Osteoblast (primary cell): ENCODE measurements at regions not wholly inside any gene's neighbourhood (a gene's known extent, or its start where the extent isn't known, plus 50 kb on each side); places are given as distances from the start of the nearest gene placed in this dataset.
"Not testable (repeated sequence)": the region's sequence is repeated elsewhere in the genome, so short reads cannot be mapped to it uniquely, and the experiment has no call there.

Experiments
- DNase-seq: peaks from one replicate; pipeline ENCODE4 v3.0.0; 2011; ENCODE audit warnings: low spot score, mixed read lengths; ENCODE audit not compliant: insufficient read length; ENCODE audit errors: missing footprints
- H2AFZ ChIP-seq: 2 replicates; pipeline ENCODE4 v1.6.0; 2011; ENCODE audit warnings: mild to moderate bottlenecking, low read length
- H3K27ac ChIP-seq: 2 replicates; pipeline ENCODE4 v1.5.1; 2011; ENCODE audit warnings: mild to moderate bottlenecking, low read depth, low read length, moderate library complexity
- H3K27me3 ChIP-seq: 2 replicates; pipeline ENCODE4 v1.6.0; 2012; ENCODE audit warnings: mild to moderate bottlenecking, control low read depth, inconsistent platforms, low read length, moderate library complexity; ENCODE audit not compliant: insufficient read depth
- H3K36me3 ChIP-seq: 2 replicates; pipeline ENCODE4 v1.5.1; 2011; ENCODE audit warnings: mild to moderate bottlenecking, low read length, control low read depth, moderate library complexity; ENCODE audit not compliant: insufficient read depth
- H3K4me1 ChIP-seq: 2 replicates; pipeline ENCODE4 v1.5.1; 2011; ENCODE audit warnings: mild to moderate bottlenecking, low read length, control low read depth, moderate library complexity; ENCODE audit not compliant: insufficient read depth
- H3K4me2 ChIP-seq: 2 replicates; pipeline ENCODE4 v1.6.0; 2011; ENCODE audit warnings: mild to moderate bottlenecking, low read length; ENCODE audit not compliant: insufficient read depth
- H3K4me3 ChIP-seq: fragments of 200-600 bp; sonication (generic); 3 replicates; pipeline ENCODE4 v1.5.1; 2012; ENCODE audit warnings: mild to moderate bottlenecking, low read length, inconsistent platforms; ENCODE audit not compliant: insufficient read depth
- H3K79me2 ChIP-seq: 2 replicates; pipeline ENCODE4 v1.6.0; 2012; ENCODE audit warnings: mild to moderate bottlenecking, low read length, control low read depth, inconsistent platforms; ENCODE audit not compliant: insufficient read depth
- H3K9me3 ChIP-seq: 2 replicates; pipeline ENCODE4 v1.5.1; 2011; ENCODE audit warnings: low read depth, low read length, control low read depth
- H4K20me1 ChIP-seq: 2 replicates; pipeline ENCODE4 v1.6.0; 2012; ENCODE audit warnings: mild to moderate bottlenecking, low read length, control low read depth; ENCODE audit not compliant: insufficient read depth
- TF ChIP-seq, protein P1 (sequence below): IDR thresholded peaks from 2 replicates; pipeline ENCODE4 v1.5.1; 2011; ENCODE audit warnings: mild to moderate bottlenecking, low read depth, low read length, moderate library complexity; ENCODE audit errors: extremely low read depth

DNA sequence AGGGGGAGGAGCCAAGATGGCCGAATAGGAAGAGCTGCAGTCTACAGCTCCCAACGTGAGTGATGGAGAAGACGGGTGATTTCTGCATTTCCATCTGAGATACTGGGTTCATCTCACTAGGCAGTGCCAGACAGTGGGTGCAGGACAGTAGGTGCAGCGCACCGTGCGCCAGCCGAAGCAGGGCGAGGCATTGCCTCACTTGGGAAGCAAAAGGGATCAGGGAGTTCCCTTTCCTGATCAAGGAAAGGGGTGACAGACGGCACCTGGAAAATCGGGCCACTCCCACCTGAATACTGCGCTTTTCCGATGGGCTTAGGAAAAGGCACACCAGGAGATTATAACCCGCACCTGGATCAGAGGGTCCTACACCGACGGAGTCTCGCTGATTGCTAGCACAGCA lies 121.1 kb upstream of the SESTD1 start:
- not testable (repeated sequence) for H3K9me3 ChIP-seq, H2AFZ ChIP-seq, H3K4me1 ChIP-seq, H3K27me3 ChIP-seq, H3K36me3 ChIP-seq, H3K27ac ChIP-seq, H3K4me2 ChIP-seq, DNase-seq, H4K20me1 ChIP-seq, H3K79me2 ChIP-seq, H3K4me3 ChIP-seq

DNA sequence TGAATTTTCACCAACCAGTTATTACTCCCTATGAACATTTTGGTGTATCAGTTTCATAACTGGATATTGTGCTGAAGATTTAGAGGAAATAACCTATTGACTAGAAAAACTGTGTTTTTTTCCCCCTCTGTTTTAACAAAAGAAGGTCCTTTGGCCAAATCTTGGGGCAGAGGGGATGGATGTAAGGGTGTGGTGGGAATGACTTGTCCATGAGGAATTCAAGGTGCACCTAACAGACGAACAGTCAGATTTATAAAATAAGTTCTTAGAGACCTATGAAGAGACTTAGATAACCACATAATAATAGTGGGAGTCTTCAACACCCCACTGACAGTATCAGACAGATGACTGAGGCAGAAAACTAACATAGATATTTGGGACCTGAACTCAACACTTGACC lies 119.3 kb upstream of the SESTD1 start:
- no peaks in the 10 kb centered on the region for H4K20me1 ChIP-seq
- no peak for DNase-seq
- TF ChIP-seq, protein P1, sequence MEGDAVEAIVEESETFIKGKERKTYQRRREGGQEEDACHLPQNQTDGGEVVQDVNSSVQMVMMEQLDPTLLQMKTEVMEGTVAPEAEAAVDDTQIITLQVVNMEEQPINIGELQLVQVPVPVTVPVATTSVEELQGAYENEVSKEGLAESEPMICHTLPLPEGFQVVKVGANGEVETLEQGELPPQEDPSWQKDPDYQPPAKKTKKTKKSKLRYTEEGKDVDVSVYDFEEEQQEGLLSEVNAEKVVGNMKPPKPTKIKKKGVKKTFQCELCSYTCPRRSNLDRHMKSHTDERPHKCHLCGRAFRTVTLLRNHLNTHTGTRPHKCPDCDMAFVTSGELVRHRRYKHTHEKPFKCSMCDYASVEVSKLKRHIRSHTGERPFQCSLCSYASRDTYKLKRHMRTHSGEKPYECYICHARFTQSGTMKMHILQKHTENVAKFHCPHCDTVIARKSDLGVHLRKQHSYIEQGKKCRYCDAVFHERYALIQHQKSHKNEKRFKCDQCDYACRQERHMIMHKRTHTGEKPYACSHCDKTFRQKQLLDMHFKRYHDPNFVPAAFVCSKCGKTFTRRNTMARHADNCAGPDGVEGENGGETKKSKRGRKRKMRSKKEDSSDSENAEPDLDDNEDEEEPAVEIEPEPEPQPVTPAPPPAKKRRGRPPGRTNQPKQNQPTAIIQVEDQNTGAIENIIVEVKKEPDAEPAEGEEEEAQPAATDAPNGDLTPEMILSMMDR: no peak
- H3K4me2 ChIP-seq: no peak overlapping the region
- no peaks in the 10 kb centered on the region for H3K27me3 ChIP-seq
- no peak overlapping the region for H3K4me3 ChIP-seq
- no peak overlapping the region for H2AFZ ChIP-seq
- no peaks in the 10 kb centered on the region for H3K4me1 ChIP-seq
- H3K9me3 ChIP-seq: no peaks in the 10 kb centered on the region
- H3K27ac ChIP-seq: no peak overlapping the region
- no peaks in the 10 kb centered on the region for H3K79me2 ChIP-seq
- H3K36me3 ChIP-seq: no peaks in the 10 kb centered on the region

DNA sequence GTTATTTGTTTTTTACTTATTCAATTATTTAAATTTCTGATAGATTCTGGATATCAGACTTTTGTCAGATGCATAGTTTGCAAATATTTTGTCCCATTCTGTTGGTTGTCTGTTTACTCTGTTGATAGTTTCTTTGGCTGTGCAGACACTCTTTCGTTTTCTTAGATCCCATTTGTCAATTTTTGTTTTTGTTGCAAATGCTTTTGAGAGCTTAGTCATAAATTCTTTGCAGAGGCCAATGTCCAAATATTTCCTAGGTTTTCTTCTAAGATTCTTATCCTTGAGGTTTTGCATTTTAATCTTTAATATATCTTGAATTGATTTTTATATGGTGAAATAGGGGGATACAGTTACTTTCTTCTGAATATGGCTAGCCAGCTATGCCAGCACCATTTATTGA lies 112.7 kb upstream of the SESTD1 start:
- Histone ChIP-seq H3K4me1 (peaks cover 6% of the 10 kb centered on the region), H3K4me3 (no peak overlapping the region), H4K20me1 (no peaks in the 10 kb centered on the region), H2AFZ (no peak overlapping the region), H3K9me3 (no peaks in the 10 kb centered on the region), H3K27me3 (no peaks in the 10 kb centered on the region), H3K36me3 (no peaks in the 10 kb centered on the region), H3K27ac (no peak overlapping the region), H3K4me2 (peak overlapping the region; percentile 0), H3K79me2 (no peaks in the 10 kb centered on the region)
- peak; percentile 48 for DNase-seq
- TF ChIP-seq, protein P1: no peak

DNA sequence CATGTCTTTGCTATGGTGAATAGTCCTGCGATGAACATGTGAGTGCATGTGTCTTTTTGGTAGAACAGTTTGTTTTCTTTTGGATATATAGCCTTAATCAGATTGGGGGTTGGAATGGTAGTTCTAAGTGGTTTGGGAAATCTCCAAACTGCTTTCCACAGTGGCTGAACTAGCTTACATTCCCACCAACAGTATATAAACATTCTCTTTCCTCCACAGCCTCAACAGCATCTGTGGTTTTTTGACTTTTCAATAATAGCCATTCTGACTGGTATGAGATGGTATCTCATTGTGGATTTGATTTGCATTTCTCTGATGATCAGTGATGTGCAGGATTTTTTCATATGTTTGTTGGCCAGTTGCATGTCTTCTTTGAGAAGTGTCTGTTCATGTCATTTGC lies 112.2 kb upstream of the SESTD1 start:
- H2AFZ ChIP-seq: no peak overlapping the region
- DNase-seq: no peak
- no peaks in the 10 kb centered on the region for H4K20me1 ChIP-seq
- H3K27ac ChIP-seq: no peak overlapping the region
- H3K9me3 ChIP-seq: no peaks in the 10 kb centered on the region
- H3K4me3 ChIP-seq: no peak overlapping the region
- no peak overlapping the region for H3K4me2 ChIP-seq
- H3K36me3 ChIP-seq: no peaks in the 10 kb centered on the region
- no peaks in the 10 kb centered on the region for H3K79me2 ChIP-seq
- H3K4me1 ChIP-seq: peaks cover 6% of the 10 kb centered on the region
- TF ChIP-seq, protein P1: no peak
- H3K27me3 ChIP-seq: no peaks in the 10 kb centered on the region

DNA sequence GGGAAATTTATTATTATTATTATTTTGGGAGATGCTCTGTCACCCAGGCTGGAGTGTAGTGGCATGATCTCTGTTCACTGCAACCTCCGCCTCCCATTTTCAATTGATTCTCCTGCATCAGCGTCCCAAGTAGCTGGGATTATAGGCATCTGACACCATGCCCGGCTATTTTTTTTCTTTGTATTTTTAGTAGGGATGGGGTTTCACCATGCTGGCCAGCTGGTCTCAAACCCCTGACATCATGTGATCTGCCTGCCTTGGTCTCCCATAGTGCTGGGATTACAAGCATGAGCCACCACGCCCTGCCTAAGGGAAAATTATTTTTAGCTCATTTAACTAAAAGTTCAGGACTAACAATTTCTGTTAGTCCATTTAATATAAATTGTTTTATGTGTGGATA lies 109.2 kb upstream of the SESTD1 start:
- no peak for DNase-seq
- H3K36me3 ChIP-seq: no peaks in the 10 kb centered on the region
- no peaks in the 10 kb centered on the region for H3K27me3 ChIP-seq
- H4K20me1 ChIP-seq: no peaks in the 10 kb centered on the region
- H3K4me1 ChIP-seq: peaks cover 6% of the 10 kb centered on the region
- H3K4me2 ChIP-seq: no peak overlapping the region
- no peak overlapping the region for H2AFZ ChIP-seq
- H3K4me3 ChIP-seq: no peak overlapping the region
- no peaks in the 10 kb centered on the region for H3K79me2 ChIP-seq
- TF ChIP-seq, protein P1: no peak
- no peaks in the 10 kb centered on the region for H3K9me3 ChIP-seq
- H3K27ac ChIP-seq: no peak overlapping the region

DNA sequence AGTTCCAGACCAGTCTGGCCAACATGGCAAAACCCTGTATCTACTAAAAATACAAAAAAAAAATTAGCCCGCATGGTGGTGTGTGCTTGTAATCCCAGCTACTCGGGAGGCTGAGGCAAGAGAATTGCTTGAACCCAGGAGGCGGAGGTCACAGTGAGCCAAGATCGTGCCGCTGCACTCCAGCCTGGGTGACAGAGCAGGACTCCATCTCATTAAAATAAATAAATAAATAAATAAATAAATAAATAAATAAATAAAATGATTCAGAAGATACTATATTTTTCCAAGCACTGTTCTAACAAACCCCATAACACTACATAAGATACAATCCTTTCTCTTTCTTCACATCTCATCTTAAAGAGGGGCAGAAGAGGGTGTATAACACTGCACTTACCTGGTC lies 100.9 kb upstream of the SESTD1 start:
- H3K79me2 ChIP-seq, H4K20me1 ChIP-seq, H2AFZ ChIP-seq, H3K4me3 ChIP-seq, H3K4me1 ChIP-seq, H3K27ac ChIP-seq, DNase-seq, H3K4me2 ChIP-seq, H3K9me3 ChIP-seq, H3K36me3 ChIP-seq, H3K27me3 ChIP-seq: not testable (repeated sequence)
